GM19452 (cell line): ENCODE measurements at regions not wholly inside any gene's neighbourhood (a gene's known extent, or its start where the extent isn't known, plus 50 kb on each side); places are given as distances from the start of the nearest gene placed in this dataset.

Experiments used
- ATAC-seq: cut with Tn5 transposase; IDR thresholded peaks from one replicate; pipeline ENCODE4 v1.9.1; 2021; ENCODE audit not compliant: unreplicated experiment

DNA sequence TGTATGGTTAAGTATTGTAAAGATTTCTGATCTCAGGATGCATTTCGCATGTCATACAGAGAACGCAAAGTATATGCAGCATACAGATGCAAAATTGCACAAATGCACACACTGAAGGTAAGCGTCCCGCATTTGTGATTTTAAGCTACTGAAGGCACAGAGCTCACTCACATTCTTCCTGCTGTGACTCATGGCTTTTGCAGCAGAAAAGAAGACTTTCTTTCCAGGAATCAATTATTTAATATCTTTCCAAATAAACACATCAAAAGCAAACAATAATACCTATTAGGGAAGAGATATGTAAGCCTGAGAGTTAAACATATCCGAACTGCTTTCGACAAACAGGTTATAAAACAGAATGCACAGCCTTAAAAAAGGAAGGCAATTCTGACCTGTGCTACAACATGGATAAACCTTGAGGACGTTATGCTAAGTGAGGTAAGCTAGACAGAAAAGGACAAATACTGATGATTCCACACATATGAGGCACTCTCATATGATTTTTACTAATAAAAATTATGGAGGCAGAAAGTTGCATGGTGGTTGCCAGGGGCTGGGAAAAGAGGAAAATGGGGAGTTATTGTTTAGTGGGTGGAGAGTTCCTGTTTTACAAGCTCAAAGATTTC, 109.0 kb downstream of the TFAP2A start:
- no peak for ATAC-seq

DNA sequence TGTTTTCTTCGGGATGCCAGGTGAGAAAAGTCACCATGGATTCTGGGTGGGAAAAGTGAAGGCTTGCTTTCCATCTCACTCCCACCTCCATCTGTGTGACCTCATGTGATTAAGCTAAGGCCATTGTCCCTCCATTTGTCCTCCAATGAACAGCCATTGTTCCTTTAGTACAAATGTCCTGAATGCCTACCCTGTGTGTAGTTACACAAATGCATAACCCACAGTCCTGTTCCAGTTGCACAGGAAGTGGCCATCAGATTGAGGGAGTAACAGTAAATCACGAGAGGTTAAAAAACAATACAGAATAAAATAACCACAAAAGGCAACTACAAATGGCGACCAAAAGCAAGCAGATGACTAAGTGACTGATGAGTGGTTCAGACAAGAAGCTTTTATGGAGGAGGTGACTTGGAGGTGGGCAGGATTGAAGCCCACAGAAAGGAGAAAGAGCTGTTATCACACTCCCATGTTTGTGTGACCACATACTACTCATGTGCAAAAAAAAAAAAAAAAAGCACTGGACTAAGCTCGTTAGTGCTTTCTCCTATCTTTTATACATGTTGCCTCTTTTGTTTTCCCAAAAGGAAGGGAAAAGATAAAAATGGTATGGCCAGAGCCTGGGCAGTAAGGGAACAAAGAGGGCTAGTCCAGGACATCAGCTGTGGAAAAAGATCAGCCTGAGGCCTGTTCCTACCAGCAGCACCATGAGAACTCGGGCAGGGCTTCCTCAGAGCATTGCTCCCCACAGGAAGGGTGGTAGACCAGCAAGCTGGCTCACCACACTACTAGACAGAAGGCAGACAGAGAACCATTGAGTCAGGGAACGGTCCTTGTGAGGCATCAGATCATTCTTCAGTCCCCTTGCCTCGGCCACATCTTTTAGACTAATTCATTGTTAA, 111.0 kb downstream of the TFAP2A start:
- ATAC-seq = no peak

DNA sequence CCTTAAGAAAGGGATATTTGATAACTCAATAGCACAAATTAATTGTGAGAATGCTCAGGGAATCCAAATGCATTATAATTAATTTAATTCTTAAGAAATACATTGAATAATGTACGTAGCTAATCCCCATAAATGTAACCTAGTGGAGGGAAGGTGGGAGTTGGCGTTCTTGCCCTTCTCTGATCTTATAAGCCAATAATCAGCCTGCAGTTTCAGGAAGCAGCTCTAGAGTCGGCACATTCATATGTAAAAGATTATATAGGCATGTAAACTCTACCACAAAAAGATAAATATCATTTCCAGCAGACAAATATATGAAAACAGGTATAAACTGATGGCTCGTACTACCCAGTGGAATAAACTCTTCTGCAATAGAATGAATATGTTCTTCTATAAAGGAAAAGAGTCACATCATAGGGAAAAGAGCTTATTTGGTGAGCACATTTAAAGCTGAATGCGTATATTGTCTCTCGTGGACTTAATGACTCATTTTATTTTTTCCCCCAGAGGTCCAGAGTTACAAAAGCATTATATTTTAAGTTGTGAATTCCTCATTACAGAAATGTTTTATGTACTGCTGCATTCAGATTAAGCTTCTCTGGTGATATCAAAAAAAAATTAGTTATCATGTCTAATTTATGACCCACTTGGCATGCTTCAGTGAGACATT, 112.2 kb downstream of the TFAP2A start:
- ATAC-seq = no peak

DNA sequence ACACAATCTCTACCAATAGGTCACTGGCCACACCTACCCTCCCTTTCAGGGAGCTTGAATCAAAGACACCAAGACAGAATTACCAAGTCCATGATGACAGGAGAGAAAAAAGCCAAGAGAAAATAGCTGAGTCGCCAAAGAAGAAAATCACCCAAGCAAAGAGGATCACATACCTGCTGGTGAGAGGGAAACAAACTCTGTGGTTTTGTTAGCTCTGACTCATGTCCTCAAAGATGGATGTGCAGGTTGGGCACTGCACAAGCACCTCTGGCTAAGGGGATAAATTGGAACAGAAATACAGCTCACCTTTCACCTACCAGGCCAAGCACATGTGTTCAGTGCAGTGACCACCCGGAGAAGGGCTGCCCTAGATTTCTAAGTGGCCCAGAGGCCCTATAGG, 114.8 kb downstream of the TFAP2A start:
- ATAC-seq = no peak

DNA sequence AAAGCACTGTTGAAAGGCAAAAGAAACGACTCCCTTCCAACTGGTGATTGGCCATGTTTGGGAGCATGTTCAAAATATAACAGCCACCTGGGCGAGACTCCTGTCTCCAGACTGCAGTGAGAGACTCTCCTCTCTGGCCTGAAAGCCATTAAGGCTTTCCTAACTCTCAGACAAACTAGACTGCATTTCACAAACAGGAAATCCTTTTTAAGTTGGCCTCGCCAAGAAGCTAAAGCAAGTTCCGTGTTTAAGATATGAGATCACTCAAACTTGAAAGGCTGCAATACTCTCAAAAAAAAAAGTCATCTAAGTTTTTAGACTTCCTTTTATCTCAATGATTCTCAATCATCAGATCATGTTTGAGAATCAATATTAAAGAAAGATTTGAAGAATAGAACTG, 117.0 kb downstream of the TFAP2A start:
- ATAC-seq = no peak

DNA sequence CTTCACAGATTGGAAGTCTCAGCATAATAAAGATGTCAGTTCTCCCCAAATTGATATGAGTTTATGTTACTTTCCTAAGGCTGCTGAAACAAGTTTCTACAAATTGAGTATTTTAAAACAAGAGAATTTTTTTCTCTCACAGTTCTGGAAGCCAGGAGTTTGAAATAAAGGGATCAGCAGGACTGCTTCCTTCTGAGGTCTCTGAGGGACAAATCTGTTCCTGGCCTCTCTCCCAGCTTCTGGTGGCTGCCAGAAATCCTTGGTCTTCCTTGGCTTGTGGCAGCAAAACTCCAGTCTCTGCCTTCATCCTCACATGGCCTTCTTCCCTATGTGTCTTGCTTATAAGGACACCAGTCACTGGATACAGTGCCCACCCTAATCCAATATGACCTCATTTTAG, 136.1 kb downstream of the TFAP2A start:
- ATAC-seq = no peak

DNA sequence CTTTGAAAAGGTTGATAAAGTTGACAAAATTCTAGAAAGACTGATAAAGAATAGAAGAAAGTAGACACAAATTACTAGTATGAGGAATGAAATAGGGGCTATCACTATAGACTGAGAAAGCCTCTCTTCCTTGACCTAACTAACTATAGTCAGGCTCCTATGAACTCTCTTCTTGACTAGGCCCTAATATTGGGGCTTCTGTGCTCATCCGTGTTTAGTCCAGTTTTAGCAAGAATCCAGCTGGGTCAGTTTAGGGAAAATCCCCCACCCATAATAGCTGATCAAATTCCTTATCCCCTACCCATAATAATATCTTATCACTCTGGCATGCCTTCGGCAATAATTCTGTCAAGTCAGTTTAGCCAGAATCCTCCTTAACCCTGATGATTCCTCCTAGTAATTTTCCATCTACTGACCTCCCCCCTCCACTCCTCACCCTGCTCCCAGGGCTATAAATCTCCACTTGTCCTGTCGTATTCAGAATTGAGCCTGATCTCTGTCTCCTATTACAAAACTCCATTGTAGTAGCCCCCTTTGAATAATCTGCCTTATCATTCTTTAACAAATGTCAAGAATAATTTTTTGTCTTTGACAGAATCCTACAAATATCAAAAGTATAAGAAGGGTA, 138.1 kb downstream of the TFAP2A start:
- ATAC-seq = no peak

DNA sequence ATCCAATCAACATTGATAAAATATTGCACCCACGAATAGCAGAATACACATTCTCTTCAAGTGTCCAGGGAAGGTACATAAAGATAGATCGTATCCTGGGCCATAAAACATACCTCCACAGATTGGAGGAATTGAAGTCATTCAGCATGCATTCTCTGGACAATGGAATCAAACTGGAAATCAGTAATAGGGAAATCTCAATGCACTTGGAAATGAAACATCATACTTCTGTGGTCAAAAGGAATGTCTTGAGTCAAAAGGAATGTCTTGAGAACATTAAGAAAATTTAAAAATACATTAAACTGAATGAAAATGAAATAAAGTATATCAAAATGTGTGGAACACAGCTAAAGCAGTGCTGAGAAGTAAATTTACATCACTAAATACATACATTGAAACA, 138.8 kb downstream of the TFAP2A start:
- no peak for ATAC-seq

DNA sequence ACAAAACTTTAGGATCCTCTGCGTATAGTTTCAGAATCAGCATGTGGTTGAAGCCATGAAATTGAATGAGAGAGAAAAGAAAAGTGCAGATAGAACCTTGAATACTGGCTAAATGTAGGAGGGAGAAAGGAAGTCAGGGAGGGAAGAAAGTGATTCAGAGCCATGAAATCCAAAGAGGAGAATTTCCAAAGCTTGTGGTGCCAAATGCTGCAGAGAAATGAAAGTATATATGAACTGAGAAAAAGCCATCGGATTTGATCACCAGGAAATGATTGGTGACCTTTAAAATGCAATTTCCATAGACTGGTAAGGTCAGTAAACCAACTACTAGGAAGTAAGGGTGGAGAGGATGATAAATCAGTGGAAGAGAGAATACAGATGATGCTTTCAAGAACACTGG, 142.3 kb downstream of the TFAP2A start:
- no peak for ATAC-seq

DNA sequence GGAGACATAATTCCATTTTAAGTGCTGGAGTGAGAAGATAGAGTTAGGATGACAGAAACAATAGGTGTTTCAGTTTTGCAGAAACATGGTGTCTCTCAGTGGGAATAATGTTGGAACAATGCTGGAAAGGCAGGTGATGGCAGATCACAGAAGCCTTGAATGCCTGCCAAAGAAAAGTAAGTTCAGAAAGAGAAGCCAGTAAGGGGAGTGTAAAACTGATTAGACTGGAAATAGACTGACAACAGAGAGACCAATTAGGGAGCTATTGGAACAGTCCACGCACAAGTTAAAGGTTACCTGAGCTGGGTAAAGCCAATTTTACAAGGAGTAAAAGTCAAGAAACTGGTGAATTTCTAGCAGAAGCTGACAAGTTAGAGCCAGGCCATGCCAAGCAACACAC, 142.9 kb downstream of the TFAP2A start:
- ATAC-seq = no peak

DNA sequence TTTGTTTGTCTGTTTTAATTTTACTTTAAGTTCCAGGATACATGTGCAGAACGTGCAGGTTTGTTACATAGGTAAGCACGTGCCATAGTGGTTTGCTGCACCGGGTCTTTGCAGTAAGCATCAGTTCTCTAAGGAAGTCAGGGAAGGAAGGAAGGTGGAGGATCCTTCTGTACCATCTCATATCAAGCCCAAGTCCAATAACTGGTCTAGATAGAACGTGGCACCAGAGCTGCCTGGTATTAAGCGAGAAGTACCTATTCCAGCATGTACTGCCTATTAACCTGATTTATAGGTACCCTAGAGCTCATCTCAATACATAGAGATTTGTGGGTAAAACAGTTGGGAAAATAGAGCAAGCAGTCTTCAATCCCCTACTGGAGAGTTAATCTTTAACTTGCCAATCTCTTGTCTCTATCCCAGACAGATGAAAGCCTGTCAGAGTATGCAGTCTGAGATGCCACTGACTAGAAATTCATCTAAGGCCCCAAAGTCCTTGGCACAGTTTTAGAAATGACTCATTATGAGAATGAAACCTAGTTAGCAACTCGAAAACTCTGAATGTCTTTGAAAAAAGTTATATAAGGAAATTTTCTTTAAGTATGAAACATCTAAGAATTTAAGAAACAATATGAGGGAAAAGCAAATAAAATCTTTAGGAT, 144.9 kb downstream of the TFAP2A start:
- peak; percentile 78 for ATAC-seq

DNA sequence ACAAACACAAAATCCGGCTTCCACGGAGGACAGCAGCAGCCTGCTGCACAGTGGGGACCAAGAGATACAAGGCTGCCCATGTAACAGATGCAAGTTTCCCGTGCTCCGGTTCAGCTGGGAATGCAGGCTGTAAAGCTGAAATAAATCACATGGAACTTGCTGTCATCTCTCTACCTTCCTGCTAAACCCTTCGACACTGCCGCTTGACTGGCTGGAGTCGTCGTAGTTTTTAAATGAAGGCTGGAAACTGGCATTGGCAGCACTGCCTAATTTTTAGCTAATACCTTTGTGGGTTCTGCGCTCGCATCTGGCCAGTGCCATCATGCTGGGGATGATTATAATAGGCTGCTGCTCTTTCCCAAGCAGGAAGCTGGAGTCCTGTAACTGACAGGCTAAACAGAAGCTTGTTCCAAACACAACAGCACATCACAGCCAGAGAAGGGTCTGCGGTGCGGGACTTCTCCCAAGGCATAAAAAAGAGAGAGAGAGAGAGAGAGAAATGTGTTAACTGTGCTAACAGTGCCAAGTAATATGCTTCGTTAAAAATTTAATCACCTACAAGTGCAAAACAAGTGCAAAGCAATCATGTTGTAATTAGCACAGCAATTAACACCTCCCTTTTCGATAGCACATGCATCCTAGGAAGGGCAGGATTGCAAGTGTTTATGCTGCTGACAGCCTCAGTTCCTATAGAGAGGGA, 146.1 kb downstream of the TFAP2A start:
- no peak for ATAC-seq

DNA sequence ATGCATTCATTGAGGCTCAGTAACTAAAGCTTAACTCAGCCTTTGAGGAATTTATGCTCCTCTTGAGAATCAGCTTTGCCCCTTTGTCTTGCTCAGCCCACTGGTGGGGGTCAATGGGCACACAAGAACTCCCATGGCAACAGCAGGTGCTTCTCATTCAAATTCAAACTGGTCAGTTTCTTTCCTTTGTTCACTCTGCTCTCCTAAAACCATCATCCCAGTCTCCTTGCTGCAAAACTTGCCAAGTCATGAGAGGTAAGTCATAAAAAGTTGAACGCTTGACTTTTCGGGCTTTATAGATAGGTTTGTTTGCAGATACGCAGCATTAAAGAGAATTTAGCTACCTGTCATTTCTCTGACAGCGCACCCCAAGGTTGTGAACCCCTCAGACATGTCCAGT, 146.8 kb downstream of the TFAP2A start:
- ATAC-seq = no peak

DNA sequence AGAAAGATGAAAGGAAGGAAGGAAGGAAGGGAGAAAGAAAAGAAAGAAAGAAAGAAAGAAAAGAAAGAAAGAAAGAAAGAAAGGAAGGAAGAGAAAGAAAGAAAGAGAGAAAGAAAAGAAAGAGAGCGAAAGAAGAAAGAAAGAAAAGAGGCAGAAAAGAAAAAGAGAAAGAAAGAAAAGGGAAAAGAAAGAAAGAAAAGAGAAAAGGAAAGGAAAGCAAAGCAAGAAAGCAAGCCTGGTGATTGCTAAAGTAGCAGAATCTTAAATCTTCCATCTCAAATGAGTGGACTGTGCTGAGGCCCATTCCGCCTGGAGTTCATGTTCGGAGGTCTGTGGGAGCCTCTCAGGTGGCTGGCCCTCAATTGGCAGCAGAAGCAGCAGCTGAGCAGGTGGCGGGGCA, 148.4 kb downstream of the TFAP2A start:
- ATAC-seq = no peak

DNA sequence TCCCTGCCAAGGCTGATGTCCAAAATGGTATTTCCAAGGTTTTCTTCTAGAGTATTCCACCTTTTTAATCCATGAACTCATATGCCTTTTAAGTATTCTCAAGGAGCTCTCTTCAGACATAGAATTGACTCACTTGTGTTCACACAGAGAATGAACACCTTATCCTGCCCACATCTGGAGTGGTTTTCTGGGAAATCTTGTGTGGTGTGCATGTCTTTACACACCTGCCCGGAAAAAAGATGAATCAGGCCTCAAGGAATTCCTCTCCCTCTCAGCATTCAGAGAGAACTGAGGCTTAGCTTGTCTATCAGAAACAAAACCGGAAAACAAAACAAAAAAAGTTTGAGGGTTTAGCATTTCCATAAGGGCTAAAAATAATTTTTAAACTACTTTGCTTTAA, 148.8 kb downstream of the TFAP2A start:
- ATAC-seq = no peak

DNA sequence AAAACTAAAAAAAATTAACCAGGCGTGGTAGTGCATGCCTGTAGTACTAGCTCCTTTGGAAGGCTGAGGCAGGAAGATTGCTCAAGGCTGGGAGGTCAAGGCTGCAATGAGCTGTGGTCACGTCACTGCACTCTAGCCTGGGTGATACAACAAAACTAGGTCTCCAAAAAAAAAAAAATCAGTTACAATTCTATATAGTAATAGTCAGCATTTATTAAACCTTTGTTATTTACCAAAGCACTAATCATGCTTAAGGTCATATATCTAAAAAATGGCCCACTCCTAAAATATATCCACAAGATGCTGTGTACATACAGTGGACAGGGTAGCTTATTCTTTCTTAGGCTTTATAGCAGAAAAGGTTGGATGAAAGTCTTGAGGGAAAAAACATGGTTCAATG, 152.4 kb downstream of the TFAP2A start:
- ATAC-seq = no peak

DNA sequence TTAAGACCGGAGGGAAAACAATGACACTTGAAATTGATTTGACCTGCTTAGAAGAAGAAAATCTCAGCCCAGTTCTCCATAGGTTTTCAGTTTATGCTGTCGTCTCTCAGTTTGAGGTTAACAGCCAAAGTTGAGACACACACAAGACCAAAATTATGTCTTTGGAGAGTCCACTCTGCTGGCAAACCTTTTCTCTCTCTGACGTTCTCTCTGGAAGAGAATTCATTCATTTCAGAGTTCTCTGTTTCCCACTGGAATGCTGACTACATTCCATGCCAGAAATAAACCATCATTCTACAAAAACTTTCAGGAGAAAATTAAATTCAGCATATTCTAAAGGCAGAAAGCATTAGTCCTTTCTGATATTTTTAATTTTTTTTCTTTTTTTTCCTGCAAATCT, 155.2 kb downstream of the TFAP2A start:
- ATAC-seq = no peak

DNA sequence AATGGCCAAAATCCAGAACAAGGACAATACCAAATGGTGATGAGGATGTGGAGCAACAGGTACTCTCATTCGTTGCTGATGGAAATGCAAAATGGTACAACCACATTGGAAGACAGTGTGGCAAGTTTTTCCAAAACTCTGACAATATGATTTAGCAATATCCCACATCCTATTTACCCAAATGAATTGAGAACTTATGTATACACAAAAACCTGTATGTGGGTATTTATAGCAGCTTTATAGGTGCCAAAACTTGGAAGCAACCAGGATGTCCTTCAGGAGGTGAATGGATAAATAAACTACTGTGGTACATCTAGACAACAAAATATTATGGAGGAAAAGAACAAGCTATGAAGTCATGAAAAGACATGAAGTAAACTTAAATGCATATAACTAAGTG, 156.5 kb downstream of the TFAP2A start:
- ATAC-seq = no peak

DNA sequence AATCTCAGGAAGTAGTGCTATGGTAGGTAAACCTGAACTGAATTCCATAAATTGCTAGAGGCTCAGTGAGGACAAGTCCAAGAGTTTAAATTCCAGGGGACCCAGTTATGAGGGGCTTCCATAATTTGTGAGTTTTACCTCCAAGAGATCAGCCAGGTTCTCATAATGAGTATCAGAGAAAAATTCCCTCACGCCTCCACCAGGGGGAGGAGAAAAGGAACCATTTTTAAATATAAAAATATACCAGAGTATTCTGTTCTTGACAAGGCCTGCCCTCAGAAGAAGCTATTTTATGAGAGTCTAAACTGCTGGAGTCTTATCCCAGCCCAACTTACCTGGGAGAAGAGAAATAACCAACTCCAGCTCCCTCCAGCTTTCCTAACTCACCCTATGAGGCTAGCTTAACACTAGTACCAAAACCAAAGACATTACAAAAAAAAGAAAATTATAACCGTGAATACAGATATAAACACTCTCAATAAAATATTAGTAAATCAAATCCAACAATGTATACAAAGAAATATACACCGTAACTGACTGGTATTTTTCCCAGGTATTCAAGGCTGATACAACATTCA, 158.7 kb downstream of the TFAP2A start:
- ATAC-seq = no peak

DNA sequence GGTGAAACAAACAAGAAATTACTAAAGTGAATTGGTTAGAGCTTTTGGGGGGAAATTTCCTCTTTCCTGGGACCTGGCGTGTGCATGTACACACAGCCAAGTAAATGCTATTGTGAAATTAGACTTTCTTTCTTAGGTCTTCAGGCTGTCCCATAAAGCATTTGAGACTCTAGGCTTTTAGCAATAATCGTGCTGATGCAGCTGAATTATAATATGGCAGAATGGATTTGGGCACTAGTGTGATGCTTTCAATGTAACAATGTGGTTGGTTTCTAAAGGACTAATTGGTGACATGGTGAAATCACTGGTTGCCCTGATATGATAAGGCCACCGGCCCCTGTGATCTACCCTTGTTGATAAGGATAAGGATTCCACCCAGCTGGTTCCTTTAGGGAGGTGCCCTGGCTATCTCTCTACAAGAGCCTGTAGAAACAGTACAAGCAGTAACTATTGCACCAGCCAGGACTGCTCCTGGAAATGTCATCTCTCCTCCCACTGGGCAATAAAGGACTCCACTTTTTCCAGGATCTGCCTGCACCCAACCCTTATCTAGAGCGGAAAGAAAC, 164.1 kb downstream of the TFAP2A start:
- ATAC-seq = no peak
